Sigmoid colon (tissue), 6 donors: ENCODE measurements at regions not wholly inside any gene's neighbourhood (a gene's known extent, or its start where the extent isn't known, plus 50 kb on each side); places are given as distances from the start of the nearest gene placed in this dataset.
"Not testable (repeated sequence)": the region's sequence is repeated elsewhere in the genome, so short reads cannot be mapped to it uniquely, and the experiment has no call there.

Experiments used
- DNase-seq: peaks from one replicate; pipeline ENCODE4 v3.0.0-alpha.2; 2019
- H3K27ac ChIP-seq, 4 donors: fragments of 200-600 bp; sonication (generic); one replicate each; pipeline ENCODE4 v1.5.1; 2016 to 2019; ENCODE audit warnings: mild to moderate bottlenecking in 1 of 4
- H3K27me3 ChIP-seq, 3 donors: fragments of 200-600 bp; sonication (generic); one replicate each; pipeline ENCODE4 v1.5.1; 2019; ENCODE audit warnings: mild to moderate bottlenecking in 1 of 3
- H3K36me3 ChIP-seq, 4 donors: fragments of 200-600 bp; sonication (generic); one replicate each; pipeline ENCODE4 v1.5.1; 2016 to 2019
- H3K4me1 ChIP-seq, 4 donors: fragments of 200-600 bp; sonication (generic); one replicate each; pipeline ENCODE4 v1.5.1; 2017 to 2019
- H3K4me3 ChIP-seq, 4 donors: fragments of 200-600 bp; sonication (generic); one replicate each; pipeline ENCODE4 v1.5.1; 2017 to 2019; ENCODE audit warnings: mild to moderate bottlenecking in 2 of 4, moderate library complexity in 1 of 4
- H3K9me3 ChIP-seq, 4 donors: fragments of 200-600 bp in 3 of 4; sonication (generic) in 3 of 4; one replicate each; pipeline versions ENCODE4 v1.5.1 to v1.6.1; 2013 to 2019
- EP300 ChIP-seq, 4 donors: sonication (generic); formaldehyde crosslinking; IDR thresholded peaks; one replicate each; pipeline ENCODE4 v1.6.1; 2017; ENCODE audit warnings: antibody characterized with exemption in 4 of 4
- POLR2A ChIP-seq, 2 donors: fragments of 450-650 bp; IDR thresholded peaks; one replicate each; pipeline ENCODE4 v1.6.1; 2016; ENCODE audit warnings: antibody characterized with exemption in 2 of 2, mild to moderate bottlenecking in 2 of 2, moderate library complexity in 2 of 2
- POLR2AphosphoS5 ChIP-seq, 4 donors: sonication (generic); formaldehyde crosslinking; IDR thresholded peaks; one replicate each; pipeline ENCODE4 v1.6.1; 2017; ENCODE audit warnings: antibody characterized with exemption in 4 of 4
- WGBS, 2 donors: extraction: QIAGEN DNeasy Blood & Tissue Kit; methylation state at CpG; one replicate each; pipeline ENCODE4 v1.1.7; 2013; 5-methylcytosine and 5-hydroxymethylcytosine counted together
- intact Hi-C: fragments of 100-400 bp; cut with DNase I; formaldehyde crosslinking; loops from one replicate; pipeline ENCODE4 v1.15.1; 2023
- TF ChIP-seq, protein P1 (sequence below), 4 experiments: fragments of 450-650 bp in 3 of 4; fragments of 200-600 bp in 1 of 4; IDR thresholded peaks; one replicate each; pipeline ENCODE4 v1.5.1; 2016 to 2019; ENCODE audit warnings: antibody characterized with exemption in 4 of 4, mild to moderate bottlenecking in 3 of 4, moderate library complexity in 2 of 4
- donor health status: healthy with polysubstance abuse.
- donor health status: healthy.

DNA sequence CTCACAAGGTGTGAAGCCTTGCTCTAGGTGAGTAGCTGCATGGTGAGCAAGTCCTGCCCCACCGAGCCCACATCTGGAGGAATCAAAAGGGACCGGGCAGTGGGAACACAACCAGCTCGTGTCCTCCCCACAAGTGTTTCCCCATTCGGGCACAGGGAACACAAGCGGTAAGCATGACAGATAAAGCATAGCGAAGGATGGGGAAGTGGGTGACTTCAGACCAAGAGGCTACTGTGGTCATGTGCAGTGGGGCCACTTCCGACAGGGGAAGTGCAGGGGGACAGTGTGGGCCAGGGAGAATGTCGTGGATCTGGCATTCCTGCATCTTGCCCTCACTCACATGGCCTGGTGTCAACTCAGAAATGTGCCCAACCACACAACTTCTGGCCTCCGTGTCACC lies 306.2 kb downstream of the FAM72C start:
- Histone ChIP-seq H3K4me3 (no peak overlapping the region), H3K27ac (no peak overlapping the region), H3K4me1 (peaks cover 0 to 6% (median 0%) of the 10 kb centered on the region in 4 donors), H3K36me3 (no peaks in the 10 kb centered on the region), H3K27me3 (peaks cover 0 to 56% (median 44%) of the 10 kb centered on the region in 3 donors), H3K9me3 (no peaks in the 10 kb centered on the region)
- TF ChIP-seq EP300 (IDR thresholded peaks at IDR 0.05) (no peak), POLR2AphosphoS5 (IDR thresholded peaks at IDR 0.05) (no peak), POLR2A (IDR thresholded peaks at IDR 0.05) (no peak)
- TF ChIP-seq, protein P1, sequence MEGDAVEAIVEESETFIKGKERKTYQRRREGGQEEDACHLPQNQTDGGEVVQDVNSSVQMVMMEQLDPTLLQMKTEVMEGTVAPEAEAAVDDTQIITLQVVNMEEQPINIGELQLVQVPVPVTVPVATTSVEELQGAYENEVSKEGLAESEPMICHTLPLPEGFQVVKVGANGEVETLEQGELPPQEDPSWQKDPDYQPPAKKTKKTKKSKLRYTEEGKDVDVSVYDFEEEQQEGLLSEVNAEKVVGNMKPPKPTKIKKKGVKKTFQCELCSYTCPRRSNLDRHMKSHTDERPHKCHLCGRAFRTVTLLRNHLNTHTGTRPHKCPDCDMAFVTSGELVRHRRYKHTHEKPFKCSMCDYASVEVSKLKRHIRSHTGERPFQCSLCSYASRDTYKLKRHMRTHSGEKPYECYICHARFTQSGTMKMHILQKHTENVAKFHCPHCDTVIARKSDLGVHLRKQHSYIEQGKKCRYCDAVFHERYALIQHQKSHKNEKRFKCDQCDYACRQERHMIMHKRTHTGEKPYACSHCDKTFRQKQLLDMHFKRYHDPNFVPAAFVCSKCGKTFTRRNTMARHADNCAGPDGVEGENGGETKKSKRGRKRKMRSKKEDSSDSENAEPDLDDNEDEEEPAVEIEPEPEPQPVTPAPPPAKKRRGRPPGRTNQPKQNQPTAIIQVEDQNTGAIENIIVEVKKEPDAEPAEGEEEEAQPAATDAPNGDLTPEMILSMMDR (IDR thresholded peaks at IDR 0.05) = no peak
- intact Hi-C loops = no loop called here
- DNase-seq = no peak
- 58 to 67% methylated on average over 9 of the region's 9 CpGs for WGBS, 2 donors

DNA sequence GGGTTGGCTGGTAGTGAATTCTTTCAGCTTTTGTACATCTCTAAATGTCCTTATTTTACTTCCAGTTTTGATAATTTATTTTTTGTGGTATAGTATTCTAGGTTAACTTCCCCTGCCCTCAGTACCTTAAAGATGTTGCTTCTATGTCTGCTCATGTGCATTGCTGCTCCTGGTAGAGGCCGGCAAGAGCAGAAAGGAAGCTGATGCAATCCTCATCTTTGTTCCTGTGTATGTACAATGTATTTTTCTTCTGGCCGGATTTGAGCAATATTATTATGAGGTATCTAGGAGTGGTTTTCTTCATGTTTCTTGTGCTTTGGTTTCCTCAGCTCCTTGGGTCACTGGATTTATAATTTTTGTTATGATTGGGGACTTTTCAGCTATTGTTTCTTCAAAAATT lies 308.7 kb downstream of the FAM72C start:
- WGBS, 2 donors = 51 to 52% methylated on average over 2 of the region's 2 CpGs
- H3K9me3 ChIP-seq, H3K4me1 ChIP-seq, DNase-seq, H3K36me3 ChIP-seq, H3K4me3 ChIP-seq, H3K27ac ChIP-seq, intact Hi-C loops: not testable (repeated sequence)
- H3K27me3 ChIP-seq = peaks cover 0 to 64% (median 50%) of the 10 kb centered on the region in 3 donors

DNA sequence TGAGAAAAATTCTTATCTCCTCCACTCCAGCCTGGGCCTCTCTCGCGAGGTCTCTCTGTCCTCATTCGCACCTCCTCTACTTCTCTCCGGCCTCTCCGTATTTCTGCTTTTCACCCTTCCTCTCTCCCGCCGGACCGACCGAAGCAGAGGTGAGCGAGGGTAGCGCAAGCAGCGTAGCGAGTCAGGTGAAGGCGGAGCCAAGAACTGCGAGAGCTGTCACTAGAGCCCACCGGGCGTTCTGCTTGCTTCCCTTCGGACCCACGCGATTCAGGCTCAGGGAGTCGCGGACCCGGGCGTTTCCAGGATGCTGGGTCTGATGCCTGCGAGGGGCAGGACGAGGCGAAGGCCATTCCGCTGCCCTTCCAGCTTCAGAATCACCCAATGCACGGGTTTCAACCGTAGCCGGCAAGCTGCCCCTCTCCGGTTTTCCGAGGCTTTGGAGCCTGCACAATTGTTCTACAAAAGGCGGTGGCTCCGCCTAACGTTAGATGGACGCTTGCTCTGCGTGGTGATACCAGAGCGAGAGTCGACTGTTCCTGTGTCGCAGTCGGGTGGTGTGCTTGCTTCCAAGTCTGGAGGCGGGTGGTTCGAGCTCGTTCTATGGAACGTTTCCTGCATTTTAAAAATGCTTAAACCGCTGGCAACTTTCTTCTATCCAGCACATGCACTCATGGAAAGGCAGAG lies 310.2 kb downstream of the FAM72C start:
- Histone ChIP-seq H3K4me1 (peaks cover 0 to 6% (median 0%) of the 10 kb centered on the region in 4 donors), H3K27me3 (peaks cover 0 to 69% (median 45%) of the 10 kb centered on the region in 3 donors), H3K9me3 (peaks cover 0 to 4% (median 0%) of the 10 kb centered on the region in 4 donors), H3K4me3 (peak overlapping the region in 2 of 4 donors; percentile 5 to 13), H3K27ac (no peak overlapping the region), H3K36me3 (no peaks in the 10 kb centered on the region)
- no peak for DNase-seq
- intact Hi-C loops = no loop called here
- TF ChIP-seq EP300 (IDR thresholded peaks at IDR 0.05) = no peak
- TF ChIP-seq, protein P1 (IDR thresholded peaks at IDR 0.05) = no peak
- no peak for TF ChIP-seq POLR2AphosphoS5 (IDR thresholded peaks at IDR 0.05)
- no peak for TF ChIP-seq POLR2A (IDR thresholded peaks at IDR 0.05)
- WGBS, 2 donors = 8 to 16% methylated on average over 47 of the region's 47 CpGs

DNA sequence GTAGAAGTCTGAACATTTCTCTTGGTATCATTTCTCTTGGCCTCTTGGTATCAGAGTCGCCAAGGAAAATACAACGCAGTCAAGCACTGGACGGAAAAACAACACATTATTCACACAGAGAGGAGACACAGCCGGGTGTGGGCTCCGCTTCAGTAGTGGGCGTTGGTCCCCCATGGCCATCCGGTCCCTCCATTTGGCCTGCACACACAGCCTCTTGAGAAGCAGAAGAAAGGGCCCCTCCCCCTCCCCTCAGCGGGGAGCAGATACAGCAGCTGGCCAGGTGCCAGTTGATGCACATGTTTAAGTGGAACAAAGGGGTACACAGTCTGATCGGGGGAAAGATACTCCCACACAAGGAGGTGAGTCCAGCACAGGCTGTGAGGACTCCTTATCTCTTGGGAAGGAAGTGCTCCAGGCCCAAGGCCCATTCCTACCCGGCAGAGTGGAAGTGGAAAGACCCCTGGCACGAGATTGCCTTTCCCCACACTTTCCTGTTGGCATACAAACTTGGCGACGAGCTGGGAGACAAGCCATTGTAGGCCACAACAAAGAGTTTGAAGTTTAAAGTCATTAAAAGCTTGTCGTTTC lies 311.3 kb downstream of the FAM72C start:
- H3K9me3 ChIP-seq = peaks cover 0 to 4% (median 0%) of the 10 kb centered on the region in 4 donors
- H3K4me3 ChIP-seq = no peak overlapping the region
- peaks cover 0 to 6% (median 0%) of the 10 kb centered on the region in 4 donors for H3K4me1 ChIP-seq
- H3K36me3 ChIP-seq = no peaks in the 10 kb centered on the region
- DNase-seq = no peak
- intact Hi-C loops = no loop called here
- 17 to 40% methylated on average over 13 to 14 of the region's 14 CpGs for WGBS, 2 donors
- peaks cover 0 to 58% (median 42%) of the 10 kb centered on the region in 3 donors for H3K27me3 ChIP-seq
- H3K27ac ChIP-seq = no peak overlapping the region
- TF ChIP-seq POLR2AphosphoS5 (IDR thresholded peaks at IDR 0.05) (no peak), EP300 (IDR thresholded peaks at IDR 0.05) (no peak), POLR2A (IDR thresholded peaks at IDR 0.05) (no peak)
- TF ChIP-seq, protein P1 (IDR thresholded peaks at IDR 0.05) = no peak

DNA sequence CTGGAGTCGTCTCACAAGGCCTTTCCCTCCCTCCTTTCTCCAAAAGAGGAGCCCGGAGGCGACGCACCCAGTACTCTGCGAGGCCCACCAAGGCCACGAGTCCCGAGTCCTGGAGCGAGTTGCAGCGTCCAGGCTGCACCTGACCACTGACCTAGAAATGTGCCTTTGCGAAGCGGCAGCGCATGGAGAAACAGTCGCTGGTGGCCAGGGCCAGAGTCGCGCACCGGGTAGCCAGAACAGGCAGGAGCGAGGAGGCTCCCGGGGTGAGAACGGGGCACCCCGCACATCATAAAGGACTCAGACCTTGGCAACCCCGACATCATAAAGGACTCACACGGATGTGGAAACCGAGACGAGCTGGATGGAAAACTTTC lies 318.4 kb downstream of the FAM72C start:
- Histone ChIP-seq H3K27ac (no peak overlapping the region), H3K27me3 (peaks cover 0 to 65% (median 45%) of the 10 kb centered on the region in 3 donors), H3K4me1 (no peaks in the 10 kb centered on the region), H3K4me3 (no peak overlapping the region), H3K36me3 (no peaks in the 10 kb centered on the region), H3K9me3 (peaks cover 0 to 11% (median 0%) of the 10 kb centered on the region in 4 donors)
- WGBS, 2 donors = 20 to 47% methylated on average over 24 of the region's 24 CpGs
- TF ChIP-seq POLR2AphosphoS5 (IDR thresholded peaks at IDR 0.05) (no peak), EP300 (IDR thresholded peaks at IDR 0.05) (no peak), POLR2A (IDR thresholded peaks at IDR 0.05) (no peak)
- TF ChIP-seq, protein P1 (IDR thresholded peaks at IDR 0.05) = no peak
- intact Hi-C loops = no loop called here
- DNase-seq = no peak
